NCI-H187 treated with DMSO at 0.1 percent for 48 hours (cell line): ENCODE measurements at regions not wholly inside any gene's neighbourhood (a gene's known extent, or its start where the extent isn't known, plus 50 kb on each side); places are given as distances from the start of the nearest gene placed in this dataset.

ENCODE experiments used
- DNase-seq: peaks from one replicate; lab custom pipeline; 2025; lab: John Stamatoyannopoulos, UW

DNA sequence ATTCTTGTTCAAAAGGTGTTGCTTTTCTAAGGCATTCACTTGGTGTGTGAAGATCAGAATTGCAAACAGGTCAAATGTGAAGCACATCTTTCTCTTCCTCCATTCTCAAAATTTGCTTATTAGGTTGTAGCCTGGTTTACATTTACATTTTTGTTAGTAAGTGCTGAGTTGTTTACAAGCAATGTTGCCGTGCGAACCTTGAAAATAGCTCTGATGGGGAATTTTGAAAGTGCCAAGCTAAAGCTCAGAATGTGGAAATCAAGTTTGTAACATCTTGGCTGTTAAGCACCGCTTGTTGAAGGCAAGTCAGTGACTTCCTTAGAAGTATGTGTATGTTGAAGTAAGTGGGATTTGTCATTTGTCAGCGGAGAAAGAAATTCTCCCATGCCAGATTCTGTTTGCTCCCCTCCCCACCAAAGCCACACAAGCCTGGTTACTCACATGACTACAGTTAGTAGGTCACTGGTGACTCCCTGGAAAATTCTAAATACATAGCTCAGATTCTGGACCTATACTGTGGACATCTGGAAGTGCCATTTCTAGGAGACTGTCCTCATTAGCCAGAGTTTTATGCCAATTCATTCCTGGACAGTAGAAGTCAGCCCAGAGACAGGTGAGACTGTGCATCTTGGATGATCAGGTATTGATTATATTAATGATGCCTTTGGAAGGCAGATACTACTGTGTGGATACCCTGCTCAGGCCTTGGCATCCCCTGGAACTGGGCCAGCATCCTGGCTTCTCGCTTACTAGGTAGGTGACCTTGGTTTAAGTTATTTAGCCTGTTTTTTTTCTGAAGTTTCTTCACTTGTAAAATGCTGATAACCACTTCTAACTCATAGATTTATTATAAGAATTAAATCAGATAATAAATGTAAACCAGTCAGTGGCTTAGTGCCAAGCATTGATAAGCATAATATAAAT, 390.6 kb upstream of the SEMA6D start:
- DNase-seq, result no peak

DNA sequence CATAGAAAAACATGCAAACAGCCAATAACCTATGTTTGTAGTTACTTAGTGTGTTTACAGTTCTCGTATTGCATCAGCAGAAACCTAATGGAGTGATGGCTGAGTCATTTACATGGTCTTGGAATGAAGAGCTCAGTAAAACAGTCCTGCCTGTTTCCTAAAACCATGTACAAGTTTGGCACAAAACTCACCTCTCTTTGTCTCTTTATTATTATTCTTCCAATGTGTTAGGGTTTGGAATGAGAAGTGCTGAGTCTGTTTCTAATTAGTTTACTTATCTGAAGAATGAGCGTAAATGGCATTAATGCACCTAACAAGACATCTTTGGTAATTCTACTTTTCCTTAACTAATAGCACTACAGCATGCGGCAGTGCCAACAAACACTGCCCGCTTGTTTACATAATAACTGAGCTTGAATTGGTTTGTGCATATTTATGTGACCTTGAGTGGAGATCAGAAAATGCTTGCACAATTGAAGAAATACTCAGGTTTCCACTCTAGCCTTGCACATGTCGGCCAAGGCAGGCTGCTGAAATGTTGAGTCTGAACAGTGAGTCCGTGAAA, 385.4 kb upstream of the SEMA6D start:
- no peak for DNase-seq

GRCh38 chr15:47332481-47332880, 384.8 kb upstream of the SEMA6D start:
- no peak for DNase-seq

GRCh38 chr15:47333734-47334133, 383.6 kb upstream of the SEMA6D start:
- DNase-seq, result no peak

GRCh38 chr15:47334805-47335535, 382.3 kb upstream of the SEMA6D start:
- no peak for DNase-seq

- no peak for DNase-seq
Observed at GRCh38 chr15:47337106-47337505, 380.2 kb upstream of the SEMA6D start.

- DNase-seq, result no peak
Observed at GRCh38 chr15:47337836-47338235, 379.5 kb upstream of the SEMA6D start.

- no peak for DNase-seq
Observed at GRCh38 chr15:47338771-47339170, 378.5 kb upstream of the SEMA6D start.

- no peak for DNase-seq
Observed at GRCh38 chr15:47339800-47340570, 377.3 kb upstream of the SEMA6D start.

GRCh38 chr15:47340571-47340920, 376.8 kb upstream of the SEMA6D start:
- no peak for DNase-seq

- DNase-seq, result no peak
Observed at GRCh38 chr15:47349179-47349578, 368.1 kb upstream of the SEMA6D start.

- no peak for DNase-seq
Observed at GRCh38 chr15:47351501-47351900, 365.8 kb upstream of the SEMA6D start.

DNA sequence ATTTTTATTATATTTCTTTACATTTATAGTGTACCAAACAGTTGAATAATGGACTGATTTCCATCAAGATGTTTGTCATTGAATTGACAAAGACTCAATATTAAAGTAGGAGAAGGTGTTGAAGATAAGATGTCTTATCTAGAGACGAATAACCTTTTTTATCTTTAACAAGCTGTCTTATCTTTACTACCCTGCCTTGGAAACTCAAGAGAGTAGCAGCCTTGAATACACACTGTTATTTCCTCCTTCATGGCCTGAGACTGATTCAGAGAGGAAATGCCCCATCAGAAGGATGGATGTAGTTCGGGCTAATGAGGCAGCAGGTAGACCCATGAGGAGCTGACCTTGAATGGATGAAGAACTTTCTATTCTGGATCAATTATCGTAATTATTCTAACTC, 365.1 kb upstream of the SEMA6D start:
- DNase-seq, result no peak

- no peak for DNase-seq
Observed at GRCh38 chr15:47355759-47356158, 361.5 kb upstream of the SEMA6D start.

- no peak for DNase-seq
Observed at GRCh38 chr15:47356297-47356696, 361.0 kb upstream of the SEMA6D start.

DNA sequence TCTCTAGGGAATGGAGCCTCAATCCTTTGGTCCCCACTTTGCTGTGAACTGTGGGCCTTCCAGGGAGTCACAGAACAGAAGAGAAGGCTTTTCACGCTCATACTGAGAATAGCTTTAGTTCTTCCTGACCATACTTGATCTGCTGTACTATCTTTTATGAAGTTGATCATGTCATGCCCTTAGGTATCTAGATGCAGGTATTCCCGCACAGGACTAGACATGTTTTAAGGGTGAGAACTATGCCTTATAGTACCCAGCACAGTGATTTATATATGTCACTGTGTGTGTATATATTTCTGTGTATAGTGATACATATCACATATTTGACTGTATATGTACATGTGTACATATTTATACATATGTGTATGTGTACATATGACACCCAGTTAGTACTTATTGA, 358.4 kb upstream of the SEMA6D start:
- DNase-seq, result no peak

GRCh38 chr15:47360305-47360704, 357.0 kb upstream of the SEMA6D start:
- DNase-seq, result no peak

DNA sequence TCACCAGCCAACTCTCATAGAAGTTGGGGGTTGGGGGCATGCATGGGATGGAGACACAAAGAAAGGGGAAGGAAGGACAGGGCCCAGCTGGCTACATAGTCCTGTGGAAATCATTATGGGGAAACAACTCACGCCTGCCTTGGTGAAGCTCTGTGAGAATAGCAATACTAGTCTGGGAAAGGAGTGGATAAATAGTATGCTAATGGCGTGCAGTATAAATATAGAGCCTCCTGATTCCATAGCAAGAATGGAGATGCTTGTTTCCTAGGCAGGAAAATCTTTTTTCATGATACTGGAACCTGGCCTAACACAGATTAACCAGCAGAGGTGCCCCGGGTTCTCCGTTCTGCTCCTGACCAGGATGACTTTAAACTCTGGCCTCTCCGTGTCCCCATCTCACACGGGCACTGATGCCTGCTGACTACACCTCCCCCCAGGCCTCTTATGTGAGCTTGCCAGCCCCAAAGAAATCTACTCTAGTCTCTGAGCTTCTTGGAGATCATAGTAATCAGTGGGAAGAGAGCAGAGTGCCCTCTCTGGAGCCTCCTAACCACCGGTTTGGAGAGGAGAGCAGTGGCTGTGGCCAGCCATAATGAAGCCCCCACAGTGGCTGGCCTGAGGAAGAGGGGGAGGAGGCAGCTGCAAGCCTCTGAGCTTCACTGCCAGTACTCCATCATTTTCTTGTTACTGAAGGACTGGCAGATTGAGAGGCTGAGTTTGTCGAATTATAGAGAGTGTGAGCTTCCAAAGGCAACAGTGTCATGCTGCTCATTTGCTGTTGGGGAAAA, 355.0 kb upstream of the SEMA6D start:
- no peak for DNase-seq

DNA sequence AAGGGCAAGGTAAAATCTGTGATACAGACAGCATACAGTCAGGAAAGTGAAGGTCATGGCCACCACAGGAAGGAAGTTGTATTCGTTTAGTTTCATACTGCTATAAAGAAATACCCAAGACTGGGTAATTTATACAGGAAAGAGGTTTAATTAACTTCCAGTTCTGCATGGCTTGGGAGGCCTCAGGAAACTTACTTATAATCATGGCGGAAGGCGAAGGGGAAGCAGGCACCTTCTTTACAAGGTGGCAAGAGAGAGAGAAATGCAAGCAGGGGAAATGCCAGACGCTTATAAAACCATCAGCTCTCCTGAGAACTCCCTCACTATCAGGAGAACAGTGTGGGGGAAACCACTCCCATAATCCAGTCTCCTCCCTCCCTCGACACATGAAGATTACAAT, 353.7 kb upstream of the SEMA6D start:
- DNase-seq, result no peak

DNA sequence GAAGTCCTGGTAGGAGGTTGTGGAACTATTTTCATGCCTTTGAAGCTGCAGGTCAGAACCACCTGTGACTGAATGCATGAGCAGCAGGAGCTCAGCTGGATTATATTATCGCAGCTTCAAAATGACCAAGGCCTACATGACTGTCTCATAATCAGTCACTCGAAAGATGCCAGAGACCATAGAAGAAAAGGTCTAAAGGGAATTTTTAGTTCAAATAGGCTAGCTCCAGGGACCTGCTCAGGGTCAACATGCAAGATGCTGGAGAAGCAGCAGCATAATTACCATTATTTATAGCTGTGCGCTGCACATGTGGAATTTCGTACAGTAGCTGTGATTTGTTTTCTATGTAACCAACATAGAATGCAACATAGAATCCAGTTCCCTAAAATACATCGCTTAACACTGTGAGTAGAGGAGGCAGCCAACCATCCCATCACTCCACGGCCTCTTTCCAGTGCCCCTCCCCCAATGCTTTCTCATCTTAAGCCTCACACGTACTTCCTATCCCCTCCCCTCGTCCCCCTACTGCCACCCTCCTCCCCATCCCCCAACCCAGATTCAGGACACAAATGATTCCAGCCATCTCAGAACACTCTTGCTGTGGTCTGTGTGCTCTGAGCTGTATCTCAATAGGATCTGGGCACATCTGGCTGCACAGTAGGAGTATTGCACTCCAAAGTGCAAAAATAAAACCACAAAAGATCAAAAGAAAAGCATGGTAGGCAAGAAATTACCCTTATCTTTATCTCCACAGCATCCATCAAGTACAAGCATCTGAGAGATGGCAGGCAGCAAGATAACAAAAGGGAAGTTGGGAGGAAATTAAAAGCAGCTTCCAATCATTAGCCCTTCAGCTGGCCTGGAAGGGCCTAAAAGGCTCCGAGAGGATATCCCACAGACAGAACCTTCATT, 352.8 kb upstream of the SEMA6D start:
- DNase-seq, result no peak
